Tibial artery (tissue), 4 donors: ENCODE measurements at regions not wholly inside any gene's neighbourhood (a gene's known extent, or its start where the extent isn't known, plus 50 kb on each side); places are given as distances from the start of the nearest gene placed in this dataset.

Source experiments
- DNase-seq, 2 donors: peaks; one replicate each; pipeline ENCODE4 v3.0.0-alpha.2; 2019
- H3K27ac ChIP-seq, 2 donors: fragments of 200-600 bp; sonication (generic) in 1 of 2; 1 replicate in 1 of 2; 2 replicates in 1 of 2; pipeline ENCODE4 v1.5.1; 2018 to 2019; ENCODE audit warnings: mild to moderate bottlenecking in 1 of 2
- H3K27me3 ChIP-seq, 2 donors: fragments of 200-600 bp; sonication (generic) in 1 of 2; one replicate each; pipeline versions ENCODE4 v1.5.1 to v1.6.0; 2016 to 2019
- H3K36me3 ChIP-seq, 3 donors: fragments of 200-600 bp; sonication (generic) in 2 of 3; one replicate each; pipeline ENCODE4 v1.5.1; 2016 to 2019; ENCODE audit warnings: mild to moderate bottlenecking in 2 of 3
- H3K4me1 ChIP-seq, 4 donors: fragments of 200-600 bp; sonication (generic) in 2 of 4; 1 replicate in 3 of 4; 2 replicates in 1 of 4; pipeline ENCODE4 v1.5.1; 2016 to 2019
- H3K4me3 ChIP-seq, 2 donors: fragments of 200-600 bp; sonication (generic) in 1 of 2; 1 replicate in 1 of 2; 2 replicates in 1 of 2; pipeline ENCODE4 v1.5.1; 2018 to 2019; ENCODE audit warnings: mild to moderate bottlenecking in 2 of 2
- H3K9me3 ChIP-seq, 3 donors: fragments of 200-600 bp; sonication (generic) in 1 of 3; one replicate each; pipeline ENCODE4 v1.5.1; 2016 to 2019
- CTCF ChIP-seq, 2 experiments: fragments of 200-600 bp in 1 of 2; fragments of 450-650 bp in 1 of 2; IDR thresholded peaks; one replicate each; pipeline ENCODE4 v1.5.1; 2017 to 2019; ENCODE audit warnings: antibody characterized with exemption in 2 of 2, mild to moderate bottlenecking in 1 of 2, moderate library complexity in 1 of 2
- intact Hi-C: fragments of 100-400 bp; cut with DNase I; formaldehyde crosslinking; loops from one replicate; pipeline ENCODE4 v1.15.0; 2023; ENCODE audit warnings: low total_unique reads

DNA sequence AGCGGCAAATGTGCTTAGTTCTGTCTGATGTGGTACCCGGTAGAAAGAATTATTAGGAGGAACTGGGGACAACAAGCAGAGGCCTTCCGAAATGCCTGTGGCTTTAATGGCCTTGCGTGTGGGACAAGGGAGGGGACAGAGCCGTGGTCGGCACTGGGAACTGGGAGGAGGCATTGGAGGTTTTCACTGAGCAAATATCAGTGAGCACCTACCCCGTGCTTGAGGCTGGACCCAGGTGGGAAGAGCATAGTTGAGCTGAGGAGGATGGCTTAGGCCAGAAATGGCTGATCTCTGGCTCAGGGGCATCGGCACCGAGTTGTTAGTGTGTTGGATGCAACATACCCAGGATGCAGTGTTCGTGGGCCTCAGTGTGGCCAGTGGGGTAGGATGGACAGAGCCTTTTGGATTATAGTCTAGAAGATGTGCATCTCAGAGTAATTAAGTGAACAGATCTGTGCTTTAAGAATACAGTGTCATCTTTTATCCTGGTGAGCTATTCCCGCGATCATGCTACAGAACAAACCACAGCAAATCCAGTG lies 201.3 kb downstream of the TEX29 start:
- intact Hi-C loops: no loop called here
- TF ChIP-seq CTCF (IDR thresholded peaks at IDR 0.05): no peak
- Histone ChIP-seq H3K27ac (no peak overlapping the region), H3K4me1 (peaks cover 0 to 3% (median 0%) of the 10 kb centered on the region in 4 donors), H3K27me3 (peaks cover 0 to 12% of the 10 kb centered on the region in 2 donors), H3K36me3 (no peaks in the 10 kb centered on the region), H3K4me3 (no peak overlapping the region), H3K9me3 (no peaks in the 10 kb centered on the region)
- no peak for DNase-seq

GRCh38 chr13:111525320-111526118 lies 205.1 kb downstream of the TEX29 start:
- Histone ChIP-seq H3K4me1 (no peaks in the 10 kb centered on the region), H3K4me3 (no peak overlapping the region), H3K27me3 (peaks cover 0 to 16% of the 10 kb centered on the region in 2 donors), H3K27ac (no peak overlapping the region), H3K9me3 (no peaks in the 10 kb centered on the region), H3K36me3 (no peaks in the 10 kb centered on the region)
- TF ChIP-seq CTCF (IDR thresholded peaks at IDR 0.05): no peak
- intact Hi-C loops: no loop called here
- no peak for DNase-seq

DNA sequence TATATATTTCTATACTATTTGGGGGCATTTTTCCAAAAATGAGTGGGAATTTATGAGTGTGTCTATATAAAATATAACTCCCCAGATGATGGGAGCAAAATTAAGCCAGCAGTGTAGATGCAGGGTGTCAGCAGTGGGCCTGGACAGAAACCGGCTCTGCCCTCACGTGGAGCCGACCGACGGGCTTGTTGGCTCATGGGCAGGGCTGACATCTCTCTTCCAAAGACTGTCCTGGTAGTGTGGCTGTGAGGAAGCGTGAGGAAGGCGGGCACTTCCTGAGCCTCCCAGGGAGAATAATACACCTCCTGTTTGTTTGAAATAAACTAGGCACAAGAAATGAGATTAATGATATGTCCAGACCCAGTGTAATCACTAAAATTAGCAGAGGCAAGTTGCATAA lies 206.5 kb downstream of the TEX29 start:
- Histone ChIP-seq H3K9me3 (no peaks in the 10 kb centered on the region), H3K4me3 (no peak overlapping the region), H3K36me3 (no peaks in the 10 kb centered on the region), H3K27ac (no peak overlapping the region), H3K27me3 (peaks cover 0 to 22% of the 10 kb centered on the region in 2 donors), H3K4me1 (no peaks in the 10 kb centered on the region)
- intact Hi-C loops: no loop called here
- no peak for TF ChIP-seq CTCF (IDR thresholded peaks at IDR 0.05)
- DNase-seq: no peak

DNA sequence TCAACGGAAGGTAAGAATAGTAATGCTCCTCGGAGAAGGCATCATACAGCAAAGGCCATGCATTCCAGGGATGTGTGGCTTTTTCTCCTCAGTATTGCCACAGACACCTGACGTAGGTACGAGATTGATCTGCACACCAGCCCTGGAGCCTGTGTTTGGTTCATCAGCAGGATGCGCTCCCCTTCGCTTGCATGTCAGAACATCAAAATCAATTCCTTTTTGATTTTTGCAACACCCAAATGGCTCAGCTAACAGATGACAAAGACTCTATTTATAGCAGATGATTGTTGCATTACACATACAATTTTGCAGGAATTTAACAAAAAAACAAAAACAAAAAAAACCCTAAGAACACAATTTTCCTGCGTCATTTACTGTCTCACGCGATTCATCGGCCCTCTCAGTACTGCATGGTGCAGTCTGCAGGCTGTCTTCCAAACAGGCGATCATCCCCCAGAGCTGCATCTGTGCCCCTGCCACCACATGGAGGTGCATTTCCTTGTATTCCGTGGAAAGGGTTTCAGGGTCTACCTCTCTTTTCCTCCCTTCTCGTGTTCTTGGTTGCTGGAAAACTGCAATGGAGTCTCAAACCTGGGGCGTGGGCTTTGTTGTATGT lies 207.3 kb downstream of the TEX29 start:
- peaks cover 0 to 22% of the 10 kb centered on the region in 2 donors for H3K27me3 ChIP-seq
- H3K27ac ChIP-seq: no peak overlapping the region
- no peak for TF ChIP-seq CTCF (IDR thresholded peaks at IDR 0.05)
- H3K9me3 ChIP-seq: no peaks in the 10 kb centered on the region
- no peak for DNase-seq
- H3K4me3 ChIP-seq: no peak overlapping the region
- intact Hi-C loops: no loop called here
- H3K36me3 ChIP-seq: no peaks in the 10 kb centered on the region
- H3K4me1 ChIP-seq: no peaks in the 10 kb centered on the region

- intact Hi-C loops: no loop called here
- no peak for DNase-seq
- H3K27ac ChIP-seq: no peak overlapping the region
- H3K27me3 ChIP-seq: peaks cover 0 to 22% of the 10 kb centered on the region in 2 donors
- no peak overlapping the region for H3K4me3 ChIP-seq
- H3K9me3 ChIP-seq: no peaks in the 10 kb centered on the region
- no peaks in the 10 kb centered on the region for H3K36me3 ChIP-seq
- no peak for TF ChIP-seq CTCF (IDR thresholded peaks at IDR 0.05)
- no peaks in the 10 kb centered on the region for H3K4me1 ChIP-seq
These were observed 208.1 kb downstream of the TEX29 start for GRCh38 chr13:111528513-111528912.
